HepG2 (cell line): ENCODE measurements at regions not wholly inside any gene's neighbourhood (a gene's known extent, or its start where the extent isn't known, plus 50 kb on each side); places are given as distances from the start of the nearest gene placed in this dataset.

Experiments
- CEBPZ ChIP-seq: IDR thresholded peaks from 2 replicates; pipeline ENCODE4 v1.6.1; 2012; ENCODE audit warnings: low read length, improper control_type of control experiment
- NR1H2 ChIP-seq: sonication (generic); formaldehyde crosslinking; IDR thresholded peaks from 2 replicates; pipeline ENCODE4 v1.8.1; 2022; ENCODE audit warnings: low read depth, missing genetic modification reagents, borderline replicate concordance
- ZNF18 ChIP-seq: sonication (generic); formaldehyde crosslinking; IDR thresholded peaks from 2 replicates; pipeline ENCODE4 v1.8.0; 2022; ENCODE audit warnings: mild to moderate bottlenecking, missing genetic modification reagents; ENCODE audit not compliant: insufficient replicate concordance

GRCh38 chr10:3427347-3427746 is 254.8 kb upstream of the PITRM1 start:
- TF ChIP-seq NR1H2 (CRISPR knock-in tag) (no peak), ZNF18 (CRISPR knock-in tag) (no peak), CEBPZ (no peak)
